C4-2B (cell line): ENCODE measurements at regions not wholly inside any gene's neighbourhood (a gene's known extent, or its start where the extent isn't known, plus 50 kb on each side); places are given as distances from the start of the nearest gene placed in this dataset.

Experiments used
- H3K27ac ChIP-seq: fragments of 450-650 bp; 2 replicates; pipeline ENCODE4 v1.5.1; 2017
- CTCF ChIP-seq: fragments of 450-650 bp; conservative IDR thresholded peaks from 2 replicates; pipeline ENCODE4 v1.5.1; 2017; ENCODE audit warnings: mild to moderate bottlenecking
- ZFX ChIP-seq: fragments of 450-650 bp; IDR thresholded peaks from 2 replicates; pipeline ENCODE4 v1.6.1; 2017

- no peak overlapping the region for H3K27ac ChIP-seq
Observed at GRCh38 chr13:59607172-59607571, 556.6 kb downstream of the DIAPH3 start.

GRCh38 chr13:59607780-59608233, 555.9 kb downstream of the DIAPH3 start:
- TF ChIP-seq ZFX: no peak
- TF ChIP-seq CTCF: no peak
- H3K27ac ChIP-seq: no peak overlapping the region

More at GRCh38 chr13:59607172-59607571, 556.6 kb downstream of the DIAPH3 start:
- TF ChIP-seq ZFX: no peak
- no peak for TF ChIP-seq CTCF

- no peak for TF ChIP-seq ZFX
- TF ChIP-seq CTCF: no peak
- H3K27ac ChIP-seq: no peak overlapping the region
Observed at GRCh38 chr13:59609421-59609820, 554.3 kb downstream of the DIAPH3 start.
